ENCODE measurements at regions not wholly inside any gene's neighbourhood (a gene's known extent, or its start where the extent isn't known, plus 50 kb on each side); places are given as distances from the start of the nearest gene placed in this dataset.

GRCh38 chr13:57784633-57785032, 153.1 kb downstream of the PCDH17 start:
- DNase-seq (ENCODE audit: low read depth in 2 of 2): no peak

DNA sequence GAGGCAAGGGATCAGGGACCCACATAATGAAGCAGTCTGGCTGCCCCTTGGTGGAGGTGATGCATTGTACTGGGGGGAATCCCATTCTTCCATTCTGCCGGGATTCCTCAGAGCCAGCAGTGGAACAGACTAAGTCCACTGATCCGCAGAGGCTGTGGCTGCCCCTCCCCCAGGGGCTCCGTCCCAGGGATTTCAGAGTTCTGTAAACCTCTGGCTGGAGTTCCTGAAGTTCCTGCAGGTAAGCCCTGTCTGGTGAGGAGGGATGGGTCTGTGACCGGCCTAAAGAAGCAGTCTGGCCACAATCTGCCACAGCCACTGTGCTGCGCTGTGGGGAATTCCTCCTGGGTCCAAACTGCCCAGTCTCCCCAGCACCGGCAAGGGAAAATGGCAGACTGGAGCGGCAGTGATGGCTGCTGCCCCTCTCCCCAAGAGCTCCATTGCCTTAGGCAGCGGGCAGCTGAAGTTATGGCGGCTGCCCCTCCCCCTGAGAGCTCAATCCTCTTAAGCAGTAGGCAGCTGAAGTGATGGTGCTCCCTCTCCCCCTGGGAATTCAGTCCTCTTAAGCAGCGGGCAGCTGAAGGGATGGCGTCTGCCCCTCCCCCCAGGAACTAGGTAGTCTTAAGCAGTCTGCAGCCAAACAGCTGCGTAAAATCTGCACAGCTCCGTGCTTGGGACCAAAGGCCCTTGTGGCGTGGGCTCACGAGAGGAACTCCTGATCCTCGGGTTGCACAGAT, 155.7 kb downstream of the PCDH17 start:
- no peak for DNase-seq (ENCODE audit: low read depth in 2 of 2)

GRCh38 chr13:57799624-57800023, 168.1 kb downstream of the PCDH17 start:
- no peak for DNase-seq (ENCODE audit: low read depth in 2 of 2)

DNA sequence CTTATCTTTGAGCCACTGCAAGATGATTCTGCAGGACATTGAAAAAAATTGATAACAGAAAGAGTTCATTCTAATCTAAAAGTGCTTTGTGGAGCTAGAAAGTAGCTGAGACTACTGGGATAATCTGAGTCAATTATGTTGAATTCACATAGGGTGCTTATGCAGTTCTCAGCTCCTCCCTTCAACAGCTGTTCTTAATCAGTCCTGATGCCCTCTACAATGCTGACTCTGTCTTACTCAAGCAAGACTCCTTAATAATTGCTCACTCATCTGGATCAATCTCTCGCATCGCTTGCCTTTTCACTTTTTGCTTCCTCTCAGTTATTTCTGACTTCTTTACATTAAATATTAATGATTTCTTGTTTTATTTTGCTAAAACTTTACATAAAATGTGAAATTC, 182.1 kb downstream of the PCDH17 start:
- DNase-seq (ENCODE audit: low read depth in 2 of 2): no peak

DNA sequence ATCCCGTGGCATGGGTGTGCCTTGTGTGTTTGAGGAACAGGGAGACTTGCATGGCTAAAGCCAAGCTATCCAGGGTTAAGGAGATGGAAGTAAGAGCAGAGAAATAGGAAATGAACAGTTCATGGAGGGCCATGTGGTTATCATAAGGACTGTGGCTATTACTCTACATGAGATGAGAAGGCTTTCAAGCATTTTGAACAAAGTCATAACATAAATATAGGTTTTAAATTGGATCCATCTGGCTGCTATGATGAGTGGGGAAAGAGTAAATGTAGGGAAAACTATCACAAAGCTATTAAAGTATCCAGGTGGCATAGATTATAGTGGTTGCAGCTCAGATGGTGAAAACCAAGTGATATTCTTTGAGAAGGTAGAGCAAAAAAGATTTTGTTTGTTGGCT, 184.1 kb downstream of the PCDH17 start:
- DNase-seq (ENCODE audit: low read depth in 2 of 2): no peak

DNA sequence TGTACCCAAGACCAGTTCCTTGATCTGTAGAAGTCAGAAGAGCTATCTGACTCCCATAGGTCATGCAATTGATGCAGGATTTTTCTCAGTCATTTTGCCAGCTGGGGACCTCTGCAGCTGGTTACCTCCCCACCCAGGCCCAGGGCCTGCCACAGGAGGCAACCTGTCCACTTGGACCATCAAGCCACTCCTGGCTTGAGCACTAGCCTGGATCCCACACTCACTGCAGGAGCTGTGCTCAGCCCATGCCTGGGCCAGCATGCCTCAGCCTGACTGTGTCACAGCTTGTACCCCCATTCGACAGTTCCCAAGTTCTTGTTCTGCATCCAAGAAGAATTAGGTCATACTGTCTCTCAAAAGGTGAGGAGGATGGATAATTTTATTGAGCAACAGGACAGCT, 189.4 kb downstream of the PCDH17 start:
- DNase-seq (ENCODE audit: low read depth in 2 of 2): no peak

GRCh38 chr13:57823704-57824103, 192.2 kb downstream of the PCDH17 start:
- DNase-seq (ENCODE audit: low read depth in 2 of 2): no peak

DNA sequence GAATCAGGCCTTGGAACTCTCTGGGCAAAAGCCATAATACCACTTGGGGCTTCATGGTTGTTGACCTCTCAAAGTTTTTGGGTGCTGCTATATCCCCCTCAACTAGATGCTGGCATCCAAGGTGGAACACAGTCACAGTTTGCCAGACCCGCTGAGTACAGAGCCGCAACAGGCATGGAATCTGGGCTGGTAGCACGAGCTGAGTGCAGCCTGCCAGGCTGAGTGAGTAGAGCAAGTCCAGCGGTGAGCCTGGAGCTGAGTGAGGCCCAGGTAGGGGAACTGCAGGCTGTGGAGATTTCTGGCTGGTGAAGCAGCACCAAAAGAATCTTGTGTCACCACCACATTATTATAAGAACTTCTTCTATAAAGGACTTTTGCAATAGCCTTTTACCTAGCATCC, 192.6 kb downstream of the PCDH17 start:
- no peak for DNase-seq (ENCODE audit: low read depth in 2 of 2)

DNA sequence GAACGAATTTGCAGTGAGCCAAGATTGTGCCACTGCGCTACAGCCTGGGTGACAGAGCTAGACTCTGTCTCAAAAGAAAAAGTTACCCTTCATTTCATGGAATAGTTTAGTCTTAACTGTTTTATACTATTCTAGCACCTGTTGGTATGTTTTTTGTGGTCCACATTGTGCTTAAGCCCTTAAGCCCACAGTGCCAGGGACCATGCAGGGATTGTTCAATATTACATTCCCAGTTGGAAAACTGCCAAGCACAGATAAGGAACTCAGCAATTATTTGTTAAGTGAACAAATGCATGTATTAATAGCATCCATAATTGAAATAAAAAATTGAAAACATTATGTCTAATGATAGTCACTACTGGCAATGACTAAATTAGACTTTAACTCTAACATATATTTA, 193.5 kb downstream of the PCDH17 start:
- DNase-seq (ENCODE audit: low read depth in 2 of 2): no peak

DNA sequence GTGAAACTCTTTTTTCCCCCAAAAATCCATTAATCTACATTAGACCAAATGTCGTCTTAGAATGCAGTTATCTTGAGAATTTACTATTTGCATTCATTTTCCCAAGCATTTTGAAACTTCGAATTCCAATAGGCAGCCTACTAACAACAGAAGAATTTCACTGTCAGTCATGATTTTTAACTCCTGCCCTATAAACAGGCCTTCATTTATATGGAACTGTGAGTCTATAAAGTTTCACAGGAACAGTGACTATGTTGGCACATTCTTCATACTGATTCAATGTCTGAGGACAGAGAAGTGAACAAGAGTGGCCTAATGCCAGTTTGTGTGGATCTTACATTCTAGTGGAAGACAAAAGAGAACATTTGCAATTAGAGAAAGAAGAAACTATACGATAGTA, 198.0 kb downstream of the PCDH17 start:
- no peak for DNase-seq (ENCODE audit: low read depth in 2 of 2)

GRCh38 chr13:57832187-57832586, 200.6 kb downstream of the PCDH17 start:
- no peak for DNase-seq (ENCODE audit: low read depth in 2 of 2)

- DNase-seq (ENCODE audit: low read depth in 2 of 2): no peak
Observed at GRCh38 chr13:57837801-57838200, 206.3 kb downstream of the PCDH17 start.

GRCh38 chr13:57843521-57843920, 212.0 kb downstream of the PCDH17 start:
- no peak for DNase-seq (ENCODE audit: low read depth in 2 of 2)

GRCh38 chr13:57846600-57847173, 215.1 kb downstream of the PCDH17 start:
- no peak for DNase-seq (ENCODE audit: low read depth in 2 of 2)

- DNase-seq (ENCODE audit: low read depth in 2 of 2): no peak
Observed at GRCh38 chr13:57857945-57858344, 226.4 kb downstream of the PCDH17 start.

DNA sequence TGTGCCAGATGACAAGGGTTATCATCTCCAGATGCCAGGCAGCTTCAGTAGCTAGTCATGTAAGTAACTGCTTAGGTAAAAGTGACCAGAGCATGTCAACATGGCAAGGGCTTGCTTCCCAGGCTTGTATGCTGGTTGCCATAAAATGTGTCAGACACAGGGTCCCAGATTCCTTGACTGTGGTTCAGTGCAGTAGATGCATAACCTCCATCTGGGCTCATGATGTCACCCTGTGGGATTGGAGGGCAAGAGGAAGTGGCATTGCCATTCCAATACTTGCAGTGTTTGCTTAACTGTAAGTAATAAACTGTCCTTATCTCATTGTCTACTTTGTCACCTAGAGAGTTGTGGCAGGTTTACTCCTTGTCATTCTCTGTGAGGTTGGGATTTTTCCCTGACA, 226.8 kb downstream of the PCDH17 start:
- no peak for DNase-seq (ENCODE audit: low read depth in 2 of 2)

DNA sequence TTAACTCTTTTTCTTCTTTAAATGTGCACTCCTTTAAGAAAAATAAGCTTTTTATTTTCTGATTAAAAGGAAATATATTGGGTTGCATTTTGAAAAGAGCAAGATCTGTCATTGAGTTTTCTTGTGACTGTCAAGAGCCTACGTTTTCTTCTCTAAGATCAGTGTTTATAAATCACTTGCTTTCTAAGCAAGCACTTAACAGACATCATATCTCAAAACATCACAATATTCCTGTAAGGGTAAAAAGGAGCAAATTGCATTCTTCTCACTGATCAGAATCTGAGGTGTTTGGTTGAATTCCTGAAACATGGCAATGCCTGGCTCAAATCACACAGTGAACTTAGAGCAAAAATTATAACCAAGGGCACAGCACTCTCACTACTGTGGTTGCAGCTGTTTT, 231.3 kb downstream of the PCDH17 start:
- no peak for DNase-seq (ENCODE audit: low read depth in 2 of 2)

DNA sequence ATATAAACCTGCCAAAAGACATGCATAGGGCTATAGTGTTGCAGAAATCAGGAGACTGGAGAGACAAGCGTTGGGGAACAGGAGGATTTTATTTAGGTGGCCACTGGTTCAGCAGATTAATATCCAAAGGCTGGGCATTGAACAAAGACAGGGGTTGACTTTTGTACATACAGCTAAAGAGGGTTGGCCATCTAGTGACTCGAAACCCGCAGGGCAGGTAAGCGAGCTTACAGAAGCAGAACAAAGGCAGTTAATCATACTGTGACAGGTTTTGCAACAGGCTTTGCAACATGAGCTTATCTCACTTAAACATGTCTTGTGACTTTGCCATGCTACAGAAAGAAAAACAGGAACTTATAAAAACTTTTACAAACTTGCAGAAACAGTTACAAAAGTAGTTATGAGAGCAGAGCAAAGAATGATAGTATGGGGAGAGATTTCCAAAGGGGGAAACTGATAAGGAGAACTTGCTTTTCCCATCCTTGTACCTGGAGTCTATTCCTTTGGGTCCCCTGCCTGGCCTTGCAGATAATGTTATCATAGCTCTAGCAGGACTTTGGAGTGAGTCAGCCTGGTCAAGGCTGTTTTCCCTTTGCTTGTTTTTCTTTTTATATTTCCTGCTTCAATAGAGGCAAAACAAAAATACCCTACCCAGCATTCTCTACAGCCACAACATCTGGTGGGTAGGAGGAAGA, 234.2 kb downstream of the PCDH17 start:
- no peak for DNase-seq (ENCODE audit: low read depth in 2 of 2)

DNA sequence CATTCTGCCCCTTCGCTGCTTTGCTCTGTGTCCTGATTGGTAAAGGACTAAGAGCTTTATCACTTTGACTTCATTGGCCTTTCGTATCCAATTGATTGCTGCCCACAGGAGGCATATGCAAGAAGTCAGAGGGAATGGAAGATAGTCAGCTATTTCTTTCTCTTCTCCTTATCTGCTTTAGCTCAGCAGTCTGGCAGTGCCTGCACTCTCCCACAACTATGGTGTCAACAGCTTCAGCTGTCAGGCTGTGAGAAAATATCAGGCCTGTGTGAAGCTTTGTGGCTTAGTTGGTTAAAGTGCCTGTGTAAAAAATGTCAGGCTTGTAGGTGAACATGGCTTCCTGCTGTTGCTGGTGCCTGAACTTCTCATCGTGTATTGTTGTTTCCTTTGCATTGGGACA, 243.0 kb downstream of the PCDH17 start:
- no peak for DNase-seq (ENCODE audit: low read depth in 2 of 2)

- DNase-seq (ENCODE audit: low read depth in 2 of 2): no peak
Observed at GRCh38 chr13:57877601-57878000, 246.1 kb downstream of the PCDH17 start.

DNA sequence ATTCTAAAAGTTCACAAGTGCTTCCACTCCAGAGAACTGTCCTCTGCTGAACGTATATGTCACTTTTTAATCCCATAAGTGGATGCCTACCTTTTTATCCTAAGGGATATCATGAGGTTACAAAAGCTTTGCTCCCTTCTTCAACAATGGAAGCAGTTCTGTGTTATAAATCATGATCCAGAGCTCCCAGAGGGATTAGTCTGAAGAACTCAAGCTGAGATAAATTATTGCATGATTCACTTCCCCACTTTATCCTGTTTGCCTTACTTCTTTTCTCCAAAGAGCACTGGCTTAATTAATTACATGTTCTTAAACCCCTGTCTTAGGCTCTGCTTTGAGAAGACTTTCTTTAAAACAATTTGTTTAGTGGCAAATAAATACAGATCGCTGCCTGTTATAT, 246.7 kb downstream of the PCDH17 start:
- DNase-seq (ENCODE audit: low read depth in 2 of 2): no peak

GRCh38 chr13:57897225-57897624, 265.7 kb downstream of the PCDH17 start:
- no peak for DNase-seq (ENCODE audit: low read depth in 2 of 2)

DNA sequence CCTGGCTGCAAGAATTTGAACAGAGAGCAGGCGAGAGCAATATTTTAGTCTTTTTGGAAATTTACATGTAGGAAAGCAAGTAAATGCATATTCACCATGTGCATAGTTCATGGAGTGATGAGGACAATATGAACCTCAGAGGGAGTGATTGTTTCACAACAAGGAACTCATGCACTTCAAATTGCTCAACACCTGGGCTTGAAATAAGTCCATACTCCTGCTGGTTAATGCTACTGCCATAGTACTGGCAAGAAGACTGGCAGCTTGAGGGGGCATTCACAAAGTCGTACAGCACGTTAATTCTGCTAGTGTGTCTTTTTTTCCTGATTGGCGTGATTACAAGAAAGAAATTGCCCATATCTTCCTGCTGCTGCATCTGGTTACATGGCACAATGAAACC, 267.6 kb downstream of the PCDH17 start:
- no peak for DNase-seq (ENCODE audit: low read depth in 2 of 2)

Measured in stimulated activated CD8-positive, alpha-beta memory T cell treated with anti-CD3 and anti-CD28 coated beads, Interleukin-15, amount 100 ng/mL, for 48 hours (primary cell).